ENCODE measurements at regions not wholly inside any gene's neighbourhood (a gene's known extent, or its start where the extent isn't known, plus 50 kb on each side); places are given as distances from the start of the nearest gene placed in this dataset.

DNA sequence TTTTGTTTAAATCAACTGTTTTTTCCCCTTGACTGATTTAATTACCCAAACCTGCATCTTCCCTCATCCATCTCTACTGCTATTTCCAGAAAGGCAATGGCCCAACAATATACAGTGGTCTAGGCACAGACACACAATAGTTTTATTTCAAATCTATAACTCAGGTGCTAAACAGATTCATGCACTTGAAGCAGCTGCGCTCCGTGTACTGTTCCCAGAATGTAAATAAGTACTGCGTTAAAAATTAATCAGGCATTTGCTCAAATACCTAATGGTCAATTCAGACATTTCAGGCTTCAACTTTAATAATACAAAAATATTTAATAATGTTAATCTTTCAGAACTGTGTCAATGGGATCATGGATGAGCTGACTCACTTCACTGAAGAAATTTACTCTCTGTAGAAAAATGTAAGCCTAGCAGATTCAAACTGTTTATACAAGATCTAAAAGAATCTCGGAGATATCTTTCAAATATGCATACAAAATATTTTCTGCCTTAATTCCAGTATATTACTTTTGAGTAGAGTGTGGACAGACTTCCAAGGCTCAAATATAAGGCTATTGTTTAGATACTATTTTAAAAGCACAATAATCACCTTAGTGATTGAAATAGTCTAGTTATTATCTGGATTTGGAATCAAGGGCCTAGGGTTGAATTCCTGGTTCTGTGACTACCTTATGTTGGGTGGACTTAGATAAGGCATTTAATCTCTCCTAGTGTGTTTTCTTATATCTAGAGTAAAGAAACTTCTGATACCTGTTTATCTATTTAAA, 97.4 kb upstream of the PSMD7 start:
- TF ChIP-seq REST (IDR thresholded peaks at IDR 0.05; ENCODE audit: low read depth, low read length) = no peak
- TF ChIP-seq, protein P1, sequence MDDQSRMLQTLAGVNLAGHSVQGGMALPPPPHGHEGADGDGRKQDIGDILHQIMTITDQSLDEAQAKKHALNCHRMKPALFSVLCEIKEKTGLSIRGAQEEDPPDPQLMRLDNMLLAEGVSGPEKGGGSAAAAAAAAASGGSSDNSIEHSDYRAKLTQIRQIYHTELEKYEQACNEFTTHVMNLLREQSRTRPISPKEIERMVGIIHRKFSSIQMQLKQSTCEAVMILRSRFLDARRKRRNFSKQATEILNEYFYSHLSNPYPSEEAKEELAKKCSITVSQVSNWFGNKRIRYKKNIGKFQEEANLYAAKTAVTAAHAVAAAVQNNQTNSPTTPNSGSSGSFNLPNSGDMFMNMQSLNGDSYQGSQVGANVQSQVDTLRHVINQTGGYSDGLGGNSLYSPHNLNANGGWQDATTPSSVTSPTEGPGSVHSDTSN (IDR thresholded peaks at IDR 0.05; ENCODE audit: insufficient replicate concordance, low read depth, low read length) = no peak
- no peak for TF ChIP-seq ATF3 (IDR thresholded peaks at IDR 0.05; ENCODE audit: borderline replicate concordance, extremely low read depth, low read depth, low read length)
- TF ChIP-seq CTCF (IDR thresholded peaks at IDR 0.05 in 2 of 3, conservative IDR thresholded peaks at IDR 0.05 in 1 of 3; ENCODE audit: control insufficient read depth in 2 of 3, extremely low read depth in 1 of 3, insufficient read depth in 1 of 3, low read depth in 3 of 3, low read length in 3 of 3) = no peak
- TF ChIP-seq CEBPZ (IDR thresholded peaks at IDR 0.05; ENCODE audit: low read depth, low read length) = no peak
- no peak for TF ChIP-seq STAT1 (conservative IDR thresholded peaks at IDR 0.05)
- TF ChIP-seq CEBPB (IDR thresholded peaks at IDR 0.05; ENCODE audit: borderline replicate concordance in 1 of 2, low read depth in 2 of 2, low read length in 2 of 2) = no peak
